ENCODE measurements at regions not wholly inside any gene's neighbourhood (a gene's known extent, or its start where the extent isn't known, plus 50 kb on each side); places are given as distances from the start of the nearest gene placed in this dataset.

DNA sequence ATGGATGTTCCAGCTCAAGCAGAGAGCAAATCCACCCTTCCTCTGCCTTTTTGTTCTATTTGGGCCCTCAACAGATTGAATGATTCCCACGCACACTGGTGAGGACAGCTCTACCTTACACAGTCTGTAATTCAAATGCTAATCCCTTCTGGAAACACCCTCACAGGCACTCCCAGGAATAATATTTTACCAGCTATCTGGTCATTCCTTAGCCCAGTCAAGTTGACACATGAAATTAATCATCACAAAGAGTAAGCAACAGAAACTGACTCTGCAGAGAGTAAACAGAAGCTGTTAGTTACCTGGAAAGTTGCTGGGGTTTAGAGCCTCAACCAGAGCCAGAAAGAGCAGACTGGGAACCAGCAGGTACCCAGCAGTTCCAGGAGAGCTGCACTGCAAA lies 75.5 kb upstream of the MMP2 start:
- no peak for DNase-seq (ENCODE audit: low read depth)
- H3K4me3 ChIP-seq (ENCODE audit: low read depth, low read length), result no peak overlapping the region
- TF ChIP-seq, protein P1, sequence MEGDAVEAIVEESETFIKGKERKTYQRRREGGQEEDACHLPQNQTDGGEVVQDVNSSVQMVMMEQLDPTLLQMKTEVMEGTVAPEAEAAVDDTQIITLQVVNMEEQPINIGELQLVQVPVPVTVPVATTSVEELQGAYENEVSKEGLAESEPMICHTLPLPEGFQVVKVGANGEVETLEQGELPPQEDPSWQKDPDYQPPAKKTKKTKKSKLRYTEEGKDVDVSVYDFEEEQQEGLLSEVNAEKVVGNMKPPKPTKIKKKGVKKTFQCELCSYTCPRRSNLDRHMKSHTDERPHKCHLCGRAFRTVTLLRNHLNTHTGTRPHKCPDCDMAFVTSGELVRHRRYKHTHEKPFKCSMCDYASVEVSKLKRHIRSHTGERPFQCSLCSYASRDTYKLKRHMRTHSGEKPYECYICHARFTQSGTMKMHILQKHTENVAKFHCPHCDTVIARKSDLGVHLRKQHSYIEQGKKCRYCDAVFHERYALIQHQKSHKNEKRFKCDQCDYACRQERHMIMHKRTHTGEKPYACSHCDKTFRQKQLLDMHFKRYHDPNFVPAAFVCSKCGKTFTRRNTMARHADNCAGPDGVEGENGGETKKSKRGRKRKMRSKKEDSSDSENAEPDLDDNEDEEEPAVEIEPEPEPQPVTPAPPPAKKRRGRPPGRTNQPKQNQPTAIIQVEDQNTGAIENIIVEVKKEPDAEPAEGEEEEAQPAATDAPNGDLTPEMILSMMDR (conservative IDR thresholded peaks at IDR 0.05; ENCODE audit: low read depth, low read length), result no peak

DNA sequence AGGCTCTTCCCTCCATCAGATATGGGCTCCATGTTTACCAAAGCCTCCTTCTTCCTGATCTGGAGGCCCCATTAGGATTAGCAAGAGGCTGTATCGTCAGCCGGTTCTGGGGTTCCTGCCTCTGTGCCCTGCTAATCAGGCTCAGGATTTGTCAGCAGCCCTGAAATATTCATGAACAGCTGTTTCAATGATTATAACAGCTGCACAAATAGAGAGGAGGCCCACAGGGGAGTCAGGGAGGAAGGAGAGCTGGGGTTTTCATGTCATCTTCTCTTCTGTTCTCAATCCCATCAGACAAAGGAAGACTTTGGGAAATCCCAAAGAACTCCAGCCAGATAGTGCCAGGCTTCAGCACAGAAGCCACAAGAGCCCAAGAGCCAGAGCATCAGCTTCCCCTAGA lies 72.3 kb upstream of the MMP2 start:
- no peak for DNase-seq (ENCODE audit: low read depth)
- no peak overlapping the region for H3K4me3 ChIP-seq (ENCODE audit: low read depth, low read length)
- TF ChIP-seq, protein P1 (conservative IDR thresholded peaks at IDR 0.05; ENCODE audit: low read depth, low read length), result no peak

DNA sequence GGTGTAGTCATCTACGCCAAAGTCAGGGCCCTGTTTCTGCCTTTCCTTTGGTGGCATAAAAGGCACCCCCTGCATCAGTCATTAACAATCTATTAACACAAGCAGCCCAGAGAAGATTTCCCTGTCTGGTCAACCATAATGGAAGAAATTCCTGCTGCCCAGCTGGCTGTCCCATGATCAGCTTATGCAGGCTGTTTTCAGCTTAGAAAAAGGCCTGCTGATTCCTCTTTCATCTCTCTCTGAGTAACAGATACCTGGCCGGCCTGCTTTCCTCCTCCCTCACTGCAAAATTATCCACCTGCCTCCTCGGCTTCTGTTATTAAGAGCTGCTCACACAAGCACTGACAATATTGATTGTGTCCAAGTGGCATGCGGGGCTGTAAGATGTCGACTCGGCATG lies 70.3 kb upstream of the MMP2 start:
- TF ChIP-seq, protein P1 (conservative IDR thresholded peaks at IDR 0.05; ENCODE audit: low read depth, low read length), result no peak
- DNase-seq (ENCODE audit: low read depth), result no peak
- no peak overlapping the region for H3K4me3 ChIP-seq (ENCODE audit: low read depth, low read length)

DNA sequence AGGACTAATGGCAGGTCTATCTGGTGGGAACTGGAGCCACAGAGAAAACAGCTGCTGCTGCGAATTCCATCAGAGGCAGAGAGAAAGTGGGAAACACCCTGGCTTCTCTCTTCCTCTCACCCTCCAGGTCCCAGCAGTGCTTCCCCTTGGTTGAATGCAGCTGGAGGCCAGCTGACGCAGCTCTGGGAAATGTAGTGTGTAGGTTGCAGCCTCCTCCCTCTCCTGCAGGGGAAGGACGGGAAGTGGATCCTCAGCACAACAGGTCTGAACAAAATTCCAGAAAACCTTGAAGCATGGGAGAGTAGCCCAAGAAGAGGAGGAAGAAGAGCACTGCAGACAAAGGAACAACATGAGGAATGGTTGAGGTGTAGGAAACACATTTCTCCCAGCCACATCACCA lies 67.8 kb upstream of the MMP2 start:
- no peak for DNase-seq (ENCODE audit: low read depth)
- H3K4me3 ChIP-seq (ENCODE audit: low read depth, low read length), result no peak overlapping the region
- TF ChIP-seq, protein P1 (conservative IDR thresholded peaks at IDR 0.05; ENCODE audit: low read depth, low read length), result no peak

DNA sequence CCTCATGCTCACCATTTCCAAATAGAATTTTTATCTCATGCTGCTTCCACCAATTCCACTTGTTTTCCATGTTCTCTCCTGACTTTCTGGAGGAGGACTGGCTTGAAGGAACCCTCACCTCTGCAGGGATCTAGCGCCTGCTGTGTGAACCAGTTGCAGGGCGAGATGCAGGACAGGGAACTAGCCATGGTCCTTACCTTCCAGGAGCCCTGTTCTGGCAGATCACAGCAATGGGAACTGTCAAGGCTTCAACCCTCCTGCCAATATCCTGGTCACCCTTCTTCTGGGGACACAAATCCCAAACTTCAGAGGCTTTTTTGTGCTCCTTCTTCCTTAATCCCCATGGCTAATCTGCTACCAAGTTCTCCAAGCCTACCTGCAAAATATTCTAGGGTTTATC lies 60.4 kb upstream of the MMP2 start:
- peak; percentile 18 for DNase-seq (ENCODE audit: low read depth)

DNA sequence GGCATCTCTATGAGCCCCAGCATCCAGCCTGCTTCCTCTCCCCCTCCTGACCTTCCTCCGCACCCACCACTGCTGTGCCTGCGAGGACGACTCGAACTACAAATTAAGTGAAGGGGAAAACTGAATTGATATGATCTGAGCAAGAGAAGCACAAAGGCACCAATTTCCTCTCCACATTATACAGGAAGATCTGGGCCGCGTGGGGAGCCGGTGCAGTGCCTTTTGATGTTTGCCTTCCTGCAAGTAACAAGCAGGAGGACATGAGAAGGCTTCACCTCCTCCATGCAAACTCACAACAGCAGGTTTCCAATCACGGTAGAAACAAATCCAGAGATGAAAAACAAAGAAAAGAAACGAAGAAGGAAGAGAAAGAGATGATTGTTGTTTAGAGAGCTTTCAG lies 57.8 kb upstream of the MMP2 start:
- TF ChIP-seq, protein P1 (conservative IDR thresholded peaks at IDR 0.05; ENCODE audit: low read depth, low read length), result no peak
- no peak for DNase-seq (ENCODE audit: low read depth)
- no peak overlapping the region for H3K4me3 ChIP-seq (ENCODE audit: low read depth, low read length)

More for the DNA sequence above, 60.4 kb upstream of the MMP2 start:
- TF ChIP-seq, protein P1 (conservative IDR thresholded peaks at IDR 0.05; ENCODE audit: low read depth, low read length), result no peak
- no peak overlapping the region for H3K4me3 ChIP-seq (ENCODE audit: low read depth, low read length)

DNA sequence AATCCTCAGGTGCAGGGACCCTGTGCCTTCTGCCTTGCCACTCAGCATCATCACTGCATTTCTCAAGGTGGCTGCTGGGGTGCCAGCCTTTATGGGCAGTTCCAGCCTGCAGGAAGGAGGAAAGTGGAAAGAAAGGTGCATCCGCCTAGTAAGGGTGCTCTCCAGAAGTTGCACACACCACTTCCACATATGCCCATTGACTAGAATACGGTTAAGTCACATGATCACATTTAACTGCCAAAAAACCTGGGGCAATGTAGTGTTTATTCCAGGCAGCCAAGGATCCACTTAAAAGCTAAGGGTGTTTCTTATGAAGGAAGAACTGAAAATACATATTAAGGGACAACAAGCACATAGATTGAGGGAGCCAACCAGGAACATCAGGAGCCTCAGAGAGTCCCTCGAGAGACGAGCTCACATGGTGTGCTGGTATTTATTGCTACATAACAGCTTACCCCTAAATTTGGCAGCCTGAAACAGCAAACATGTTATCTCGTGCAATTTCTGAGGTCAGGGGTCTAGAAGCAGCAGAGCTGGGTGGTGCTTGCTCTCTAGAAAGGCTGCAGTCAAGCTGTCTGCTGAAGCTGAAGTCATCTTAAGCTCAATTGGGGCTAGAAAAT lies 52.0 kb upstream of the MMP2 start:
- TF ChIP-seq, protein P1 (conservative IDR thresholded peaks at IDR 0.05; ENCODE audit: low read depth, low read length), result no peak
- H3K4me3 ChIP-seq (ENCODE audit: low read depth, low read length), result no peak overlapping the region
- DNase-seq (ENCODE audit: low read depth), result peak; percentile 1
